ENCODE measurements at regions not wholly inside any gene's neighbourhood (a gene's known extent, or its start where the extent isn't known, plus 50 kb on each side); places are given as distances from the start of the nearest gene placed in this dataset.
"Not testable (repeated sequence)": the region's sequence is repeated elsewhere in the genome, so short reads cannot be mapped to it uniquely, and the experiment has no call there.

- TF ChIP-seq CTCF, EZH2phosphoT487 (IDR thresholded peaks at IDR 0.05): not testable (repeated sequence)
Observed at GRCh38 chr9:138203872-138204271, 326.3 kb downstream of the CACNA1B start.
